ENCODE measurements at regions not wholly inside any gene's neighbourhood (a gene's known extent, or its start where the extent isn't known, plus 50 kb on each side); places are given as distances from the start of the nearest gene placed in this dataset.

DNA sequence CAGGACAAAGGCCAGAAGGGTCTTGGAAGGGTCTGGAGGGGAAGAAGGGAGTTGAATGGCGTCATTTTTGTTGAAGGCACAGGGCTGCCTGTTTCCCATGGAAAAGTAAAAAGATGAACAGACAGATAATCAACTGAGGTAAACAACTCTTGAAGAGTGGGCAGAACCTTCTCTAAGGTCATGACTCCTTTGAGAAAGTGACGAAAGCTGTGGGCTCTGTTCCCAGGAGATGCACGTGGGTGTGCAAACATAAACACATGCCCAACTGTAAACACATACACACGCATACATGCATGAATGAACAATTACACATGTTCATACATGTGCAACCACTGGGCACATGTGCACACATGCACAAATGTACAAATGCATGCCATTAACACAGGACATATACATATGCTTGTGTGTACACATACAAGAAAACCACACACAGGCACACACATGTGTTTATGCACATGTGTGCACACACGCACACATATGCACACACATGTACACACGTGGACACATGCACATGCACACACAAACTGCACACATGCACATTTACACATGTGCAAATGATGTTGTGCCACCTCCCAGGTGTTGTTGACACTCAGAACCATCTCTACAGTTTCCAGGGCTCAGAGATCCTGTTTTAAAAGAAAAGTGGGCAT is 143.3 kb downstream of the GADD45G start:
- no peak for TF ChIP-seq YY1 (IDR thresholded peaks at IDR 0.05; ENCODE audit: insufficient read depth, insufficient read length)
- TF ChIP-seq ZNF274 (IDR thresholded peaks at IDR 0.05; ENCODE audit: low read depth, low read length): no peak
